Renal cortex interstitium (tissue), 11 donors: ENCODE measurements at regions not wholly inside any gene's neighbourhood (a gene's known extent, or its start where the extent isn't known, plus 50 kb on each side); places are given as distances from the start of the nearest gene placed in this dataset.

Experiments
- DNase-seq, 11 donors: peaks; one replicate each; pipeline ENCODE4 v3.0.0-alpha.2; 2013; ENCODE audit warnings: low read depth in 9 of 11, low spot score in 4 of 11; ENCODE audit errors: extremely low read depth in 1 of 11

DNA sequence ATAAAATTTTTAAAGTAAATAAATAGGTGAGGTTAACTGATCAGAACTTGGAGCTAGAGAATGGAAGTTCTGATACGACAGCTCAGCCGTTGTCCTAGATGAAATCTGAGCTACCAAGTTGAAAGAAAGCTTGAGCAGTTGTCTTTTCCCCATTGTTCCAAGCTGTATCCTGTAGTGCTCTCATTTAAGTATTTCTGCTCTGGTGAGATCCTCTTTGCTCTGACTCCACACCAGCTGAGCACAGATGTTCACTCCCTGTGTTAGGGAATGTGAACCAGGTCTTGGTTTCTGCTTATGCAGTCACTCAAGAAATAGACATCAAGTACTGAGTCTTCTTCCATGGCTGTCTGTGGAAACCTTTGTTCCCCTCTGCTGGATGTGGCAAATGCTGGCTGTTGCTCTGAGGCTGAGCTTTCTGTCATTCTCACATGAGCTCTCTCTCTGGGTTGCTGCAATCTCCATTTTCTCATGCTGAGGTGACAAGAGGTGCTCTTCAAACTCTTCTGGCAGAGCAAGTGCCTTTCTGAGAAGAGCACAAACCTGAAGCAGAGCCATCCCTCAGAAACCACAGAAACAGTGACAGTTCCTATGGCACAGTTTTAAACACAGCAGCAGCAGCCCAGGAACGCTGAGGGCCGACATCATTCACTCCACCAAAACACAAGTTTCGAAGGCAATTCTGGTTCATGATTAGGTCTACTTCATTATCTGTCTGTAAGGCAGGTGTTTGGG lies 194.1 kb downstream of the SP3 start:
- no peak for DNase-seq

DNA sequence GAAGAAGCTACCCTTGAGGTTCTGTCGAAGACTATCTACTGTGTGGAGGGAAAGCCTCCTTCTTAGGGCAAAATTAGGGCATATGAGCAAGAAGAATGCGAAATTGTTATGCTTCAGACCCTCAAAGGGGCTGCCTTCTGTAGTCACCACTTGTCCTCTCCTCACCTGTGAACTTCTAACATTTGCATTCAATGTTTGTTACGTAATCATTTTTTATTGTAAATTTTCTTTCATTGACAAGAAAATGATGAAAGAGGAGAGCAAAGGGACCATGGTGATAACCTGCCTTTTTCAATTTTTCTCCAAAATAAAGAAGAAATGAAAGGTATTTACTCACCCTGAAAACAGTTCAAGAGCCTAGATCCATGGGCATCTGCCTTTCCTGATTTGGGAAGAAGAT lies 193.0 kb downstream of the SP3 start:
- no peak for DNase-seq

- DNase-seq = no peak
Observed at GRCh38 chr2:173773076-173773475, 192.1 kb downstream of the SP3 start.

GRCh38 chr2:173775440-173775839 lies 189.7 kb downstream of the SP3 start:
- DNase-seq = no peak

DNA sequence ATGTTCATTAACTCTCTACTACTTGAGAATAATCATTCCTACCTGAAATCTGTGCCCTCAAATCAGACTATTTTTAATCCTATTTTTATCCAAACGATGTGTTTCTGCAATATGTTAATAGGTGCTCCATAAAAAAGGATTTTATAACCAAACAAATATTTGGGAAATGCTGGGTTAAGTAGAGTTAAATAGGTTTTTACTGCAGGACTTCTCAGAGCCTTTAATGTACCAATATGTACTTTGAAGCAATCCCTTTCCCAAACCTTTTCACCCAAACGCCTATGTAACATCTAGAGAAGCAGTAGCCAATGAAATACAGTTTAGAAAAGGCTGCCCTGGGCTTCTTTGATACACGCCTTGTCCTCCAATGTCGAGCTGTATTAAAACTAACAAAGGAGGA lies 182.5 kb downstream of the SP3 start:
- DNase-seq = no peak

GRCh38 chr2:173783382-173783781 lies 181.8 kb downstream of the SP3 start:
- DNase-seq = peak in 2 of 11 donors; percentile 12 to 19

DNA sequence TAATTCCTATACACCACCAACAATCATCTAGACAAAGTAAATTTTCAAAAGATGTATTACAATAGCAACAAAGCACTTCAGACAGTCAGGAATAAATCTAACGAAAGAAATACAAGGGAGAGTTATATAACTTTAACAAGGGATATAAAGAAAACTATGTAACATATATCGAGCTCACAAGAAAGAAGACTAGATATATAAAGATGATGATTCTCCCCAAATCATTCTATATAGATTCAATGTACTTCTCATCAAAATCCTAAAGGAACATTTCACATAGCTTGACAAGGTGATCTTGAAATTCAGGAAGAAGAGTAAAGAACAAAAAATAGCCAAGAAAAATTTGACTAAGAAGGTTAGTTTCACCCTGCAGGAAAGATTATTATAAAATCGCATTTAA lies 179.4 kb downstream of the SP3 start:
- DNase-seq = no peak

DNA sequence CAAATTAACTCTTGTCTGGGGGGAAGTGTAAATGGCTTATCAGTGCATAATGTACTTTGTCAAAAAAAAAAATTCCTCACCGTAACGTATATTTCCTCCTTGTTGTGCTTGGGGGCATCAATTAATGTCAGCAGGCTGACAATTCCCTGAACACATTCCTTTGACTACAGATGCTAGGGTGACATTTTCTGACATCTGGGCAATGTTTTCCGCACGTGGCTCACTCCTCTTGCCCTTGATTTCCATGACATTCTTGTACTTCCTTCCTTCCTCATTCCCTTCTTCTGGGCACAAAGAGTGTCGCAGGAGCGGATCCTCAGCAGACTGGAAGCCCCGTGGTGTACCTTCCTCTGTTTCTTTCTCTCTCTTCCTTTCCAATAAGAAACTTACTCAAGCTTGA lies 173.7 kb downstream of the SP3 start:
- DNase-seq = no peak

DNA sequence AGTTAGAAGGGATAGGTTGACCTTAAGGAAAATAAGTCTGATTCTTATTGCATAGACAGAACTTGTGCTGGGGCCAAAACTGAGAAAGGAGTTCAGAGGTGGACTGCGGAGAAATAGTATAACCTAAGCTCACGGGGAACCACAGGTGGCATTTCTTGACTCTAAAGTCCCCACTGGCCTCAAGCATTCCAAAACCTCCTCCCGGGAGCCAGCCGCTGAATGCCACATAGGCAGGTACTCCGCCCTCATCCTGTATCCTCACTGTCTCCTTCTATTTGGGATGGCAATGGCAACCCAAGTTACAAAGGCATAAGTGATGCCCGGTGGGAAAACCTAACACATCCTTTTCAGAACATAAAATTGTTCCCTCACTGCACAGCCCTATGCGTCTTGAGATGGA lies 173.0 kb downstream of the SP3 start:
- DNase-seq = no peak

GRCh38 chr2:173792741-173793140 lies 172.4 kb downstream of the SP3 start:
- peak in 1 of 11 donors; percentile 11 for DNase-seq

DNA sequence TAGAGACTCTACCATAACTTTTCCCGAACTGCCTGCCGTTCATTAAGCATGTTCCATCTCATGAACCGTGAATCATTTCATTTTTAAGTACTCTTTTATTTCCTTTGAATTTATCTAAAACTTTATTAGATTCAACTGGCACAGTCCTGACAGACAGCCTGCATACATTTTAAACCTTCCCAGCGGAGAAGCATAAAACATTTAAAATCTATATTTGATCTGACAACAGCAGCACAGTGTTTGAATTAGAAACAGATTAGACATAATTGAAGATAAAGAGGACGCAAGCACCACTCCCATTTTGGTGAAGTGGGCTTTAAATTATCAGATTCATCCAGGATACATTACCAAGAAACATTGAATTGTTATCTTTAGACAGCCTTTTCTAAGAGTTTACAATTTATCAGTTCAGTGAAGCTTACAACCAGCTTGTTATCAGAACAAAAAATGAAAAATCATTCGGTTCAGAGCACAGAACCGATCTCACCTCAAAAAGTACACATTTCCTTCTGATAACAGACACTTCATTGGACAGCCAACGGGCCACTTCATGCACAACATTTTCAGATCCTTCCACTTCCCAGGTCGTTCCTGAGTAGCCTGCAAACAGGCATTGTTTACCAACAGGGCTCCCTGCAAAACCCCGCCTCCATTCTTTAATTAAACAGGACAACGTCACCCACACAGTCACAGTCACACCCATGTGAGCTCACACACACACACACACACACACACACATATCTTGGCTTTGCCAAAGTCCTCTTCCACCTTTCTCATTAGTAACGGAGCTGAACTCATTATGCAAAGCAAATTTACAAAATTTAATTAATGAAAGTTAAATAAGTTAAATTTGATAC lies 171.2 kb downstream of the SP3 start:
- DNase-seq = no peak

- no peak for DNase-seq
Observed at GRCh38 chr2:173797586-173798263, 167.4 kb downstream of the SP3 start.

DNA sequence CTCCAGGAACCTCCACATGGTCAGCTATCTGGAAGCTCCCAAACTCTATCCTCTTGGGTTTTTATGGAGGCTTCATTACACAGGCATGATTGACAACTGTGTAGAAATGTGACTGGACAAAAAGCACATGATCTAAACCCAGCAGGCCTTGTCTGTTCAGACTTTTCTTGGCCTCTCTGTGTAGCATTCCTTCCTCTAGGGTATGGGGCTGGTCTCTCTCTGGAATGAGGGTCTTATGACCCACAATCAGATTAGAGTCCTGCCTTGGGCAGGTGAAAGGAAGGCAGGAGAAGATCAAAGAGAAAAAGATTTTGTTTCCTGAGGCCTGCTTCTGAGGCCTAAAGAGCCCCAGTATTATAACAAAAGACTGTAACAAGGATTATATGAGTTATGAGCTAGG lies 162.7 kb downstream of the SP3 start:
- no peak for DNase-seq

DNA sequence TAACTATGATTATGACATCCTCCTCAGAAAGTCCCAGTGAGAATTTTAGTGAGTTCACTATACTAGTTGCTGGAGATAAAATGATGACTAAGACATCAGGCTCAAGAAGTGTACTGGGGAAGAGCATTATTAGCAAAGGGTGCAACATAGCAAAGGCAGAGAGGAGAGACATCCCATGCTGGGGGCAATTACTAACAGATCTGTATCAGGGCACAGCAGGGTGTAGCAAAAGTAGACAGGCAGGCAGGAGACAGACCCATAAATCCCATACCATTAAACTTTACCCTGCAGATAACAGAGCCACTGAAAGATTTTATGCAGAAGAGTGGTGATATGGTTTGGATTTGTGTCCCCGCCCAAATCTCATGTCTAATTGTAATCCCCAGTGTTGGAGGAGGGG lies 161.7 kb downstream of the SP3 start:
- DNase-seq = no peak

DNA sequence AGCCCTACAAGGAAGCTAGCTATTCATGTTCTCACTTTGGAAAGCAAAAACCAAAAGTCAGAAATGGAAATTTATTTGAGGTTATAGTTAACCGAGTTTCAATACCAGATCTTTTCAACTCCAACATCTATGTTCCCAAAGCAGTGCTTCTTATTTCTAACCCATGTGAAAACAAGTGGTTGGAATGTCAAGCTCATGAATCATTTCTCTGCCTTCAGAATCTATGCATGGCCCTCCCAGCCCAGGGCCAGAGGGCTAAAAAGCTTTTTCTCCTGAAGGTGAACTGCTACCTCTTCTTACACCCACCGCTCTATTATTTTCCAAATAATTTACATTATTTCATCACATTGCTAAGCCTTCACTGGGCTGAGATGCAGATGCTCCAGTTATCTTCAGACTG lies 158.4 kb downstream of the SP3 start:
- no peak for DNase-seq

DNA sequence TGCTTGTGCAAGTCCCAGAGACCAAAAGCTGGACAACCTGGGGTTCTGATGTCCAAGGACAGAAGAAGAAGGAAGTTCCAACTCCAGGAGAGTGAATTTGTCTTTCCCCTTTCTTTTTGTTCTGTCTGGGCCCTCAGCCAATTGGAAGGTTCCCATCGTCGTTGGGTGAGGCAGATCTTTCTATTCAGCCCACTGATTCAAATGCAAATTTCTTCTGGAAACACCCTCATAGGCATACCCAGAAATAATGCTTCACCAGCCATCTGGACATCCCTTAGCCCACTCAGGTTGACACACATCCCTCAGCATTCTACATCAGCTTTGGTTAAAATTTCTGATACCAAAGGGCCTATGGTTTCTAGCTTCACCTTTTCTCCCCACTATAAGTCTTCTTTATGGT lies 156.5 kb downstream of the SP3 start:
- no peak for DNase-seq

GRCh38 chr2:173812321-173812720 lies 152.9 kb downstream of the SP3 start:
- no peak for DNase-seq

- DNase-seq = no peak
Observed at GRCh38 chr2:173814306-173814705, 150.9 kb downstream of the SP3 start.

- DNase-seq = no peak
Observed at GRCh38 chr2:173815772-173816171, 149.4 kb downstream of the SP3 start.

GRCh38 chr2:173817582-173817981 lies 147.6 kb downstream of the SP3 start:
- no peak for DNase-seq
